ENCODE measurements at regions not wholly inside any gene's neighbourhood (a gene's known extent, or its start where the extent isn't known, plus 50 kb on each side); places are given as distances from the start of the nearest gene placed in this dataset.

DNA sequence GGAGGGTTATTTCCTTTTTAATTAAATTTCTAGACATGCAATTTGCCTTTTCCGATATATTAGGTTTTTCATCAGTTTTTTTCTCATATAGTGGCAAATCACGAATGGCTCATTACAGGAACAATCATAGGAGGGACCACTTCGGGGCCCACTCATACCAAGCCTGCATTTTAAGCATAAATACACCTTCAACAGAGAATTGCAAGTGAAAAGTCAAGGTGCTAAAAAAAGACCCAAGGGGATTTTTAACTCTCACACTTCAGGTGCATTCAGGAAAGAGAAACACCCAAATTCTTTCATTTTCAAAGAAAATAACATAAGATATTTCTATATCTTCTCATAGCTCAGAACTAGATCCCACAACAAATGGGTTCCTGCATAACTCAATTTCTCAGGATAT is 979.6 kb upstream of the NR2F2 start:
- no peak for DNase-seq

DNA sequence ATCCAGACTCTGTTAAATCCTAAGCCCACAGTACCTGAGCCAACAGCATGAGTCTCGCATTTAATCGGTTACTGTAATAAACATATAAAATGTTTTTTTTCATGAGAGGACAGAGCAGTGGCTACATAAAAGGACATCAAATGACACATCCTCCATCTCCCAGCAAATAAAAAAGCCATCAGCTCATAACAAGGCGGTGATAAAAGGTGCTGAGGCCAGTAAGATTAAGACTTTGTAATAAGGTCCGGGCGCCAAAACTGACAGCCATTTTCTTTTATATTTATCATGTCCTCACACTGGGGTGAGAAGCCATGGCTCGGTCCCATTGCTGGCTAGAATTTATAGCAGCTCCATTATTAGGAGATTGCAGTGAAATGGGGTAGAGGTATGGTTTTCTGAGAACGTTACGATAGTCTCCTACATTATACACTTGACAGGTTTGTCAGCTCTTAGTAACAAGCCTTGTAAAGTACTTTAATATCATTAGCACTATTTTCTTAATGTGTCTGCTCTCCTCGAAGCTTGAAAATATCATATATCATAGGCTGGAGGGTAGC is 977.8 kb upstream of the NR2F2 start:
- DNase-seq: no peak

DNA sequence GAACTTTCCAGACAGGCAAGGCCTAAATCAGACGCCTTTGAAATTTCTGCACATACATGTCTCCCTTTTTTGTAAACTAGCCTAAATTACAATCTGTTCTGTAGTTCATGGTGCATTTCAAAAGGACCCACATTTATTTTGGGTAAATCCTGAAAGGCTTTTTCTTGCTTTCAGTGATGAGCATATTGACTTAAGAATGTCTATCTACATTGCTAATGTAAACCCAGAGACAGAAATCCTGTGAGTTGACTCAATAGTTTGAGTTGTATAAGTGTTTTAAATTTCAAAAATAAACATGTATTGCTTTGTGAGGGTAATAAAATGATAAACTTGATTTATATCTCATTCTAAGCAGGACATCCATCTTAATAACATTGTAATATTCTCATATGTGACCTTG is 977.0 kb upstream of the NR2F2 start:
- no peak for DNase-seq

GRCh38 chr15:95359966-95360365 is 970.5 kb upstream of the NR2F2 start:
- DNase-seq: no peak

DNA sequence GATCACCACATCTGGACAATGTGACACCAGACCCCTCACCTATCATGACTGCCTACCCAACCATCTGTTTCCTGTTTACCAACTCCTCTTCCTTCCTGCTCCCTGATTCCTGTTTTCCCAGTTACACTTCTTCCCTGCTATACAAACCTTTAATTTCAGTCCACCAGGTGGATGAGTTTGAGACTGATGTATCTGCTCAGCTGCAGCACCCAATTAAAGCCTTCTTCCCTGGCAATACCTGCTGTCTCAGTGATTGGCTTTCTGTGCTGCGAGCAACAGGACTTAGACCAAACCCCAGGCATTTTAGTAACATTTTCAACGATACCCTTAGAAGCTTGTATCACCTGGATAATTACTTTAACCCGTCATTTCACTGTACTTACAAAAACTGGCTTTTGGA is 968.2 kb upstream of the NR2F2 start:
- DNase-seq: no peak

DNA sequence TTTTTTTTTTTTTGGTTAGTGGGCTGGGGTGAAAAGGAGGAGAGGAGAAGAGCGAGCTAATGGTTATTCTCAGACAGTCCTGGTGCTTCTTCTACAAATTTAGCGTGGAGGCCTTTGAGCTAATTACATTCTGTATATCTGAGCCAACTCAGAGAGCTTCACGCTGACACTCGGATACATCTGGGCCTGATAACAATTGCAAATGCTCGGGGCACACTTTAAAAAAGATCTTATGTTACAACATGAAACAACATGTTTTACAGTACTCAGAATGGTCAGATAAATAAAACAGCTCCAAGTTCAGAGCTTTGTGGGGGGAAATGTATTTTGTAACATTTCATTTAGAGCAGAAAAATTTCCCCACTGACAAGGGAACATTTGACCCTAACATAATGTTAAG is 966.9 kb upstream of the NR2F2 start:
- no peak for DNase-seq

DNA sequence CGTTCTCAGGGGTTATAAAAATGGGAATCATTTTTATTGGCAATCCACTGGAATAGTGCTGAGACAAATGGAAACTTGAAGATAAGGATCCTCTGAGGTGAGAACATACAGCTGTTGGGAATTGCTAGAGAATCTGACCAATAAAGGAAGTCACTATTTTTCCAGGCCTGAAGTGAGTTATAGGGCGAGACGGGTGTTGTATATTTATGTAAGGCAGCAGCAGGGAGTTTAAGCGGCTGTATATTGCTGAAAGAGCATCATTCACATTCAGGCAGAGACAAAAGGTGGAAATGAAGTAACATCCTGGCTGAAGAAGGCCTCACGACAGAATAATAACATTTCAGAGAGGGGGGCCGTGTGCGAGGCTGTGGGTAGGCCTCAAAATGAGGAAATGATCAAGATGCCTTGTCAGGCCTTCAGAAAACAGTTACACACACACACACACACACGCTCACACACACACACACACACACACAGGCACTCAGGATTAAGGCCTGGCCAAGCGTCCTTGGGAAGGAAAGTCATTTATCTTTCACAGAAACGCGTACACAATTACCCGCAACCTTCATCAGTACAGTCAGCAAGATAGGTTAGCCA is 964.9 kb upstream of the NR2F2 start:
- no peak for DNase-seq

DNA sequence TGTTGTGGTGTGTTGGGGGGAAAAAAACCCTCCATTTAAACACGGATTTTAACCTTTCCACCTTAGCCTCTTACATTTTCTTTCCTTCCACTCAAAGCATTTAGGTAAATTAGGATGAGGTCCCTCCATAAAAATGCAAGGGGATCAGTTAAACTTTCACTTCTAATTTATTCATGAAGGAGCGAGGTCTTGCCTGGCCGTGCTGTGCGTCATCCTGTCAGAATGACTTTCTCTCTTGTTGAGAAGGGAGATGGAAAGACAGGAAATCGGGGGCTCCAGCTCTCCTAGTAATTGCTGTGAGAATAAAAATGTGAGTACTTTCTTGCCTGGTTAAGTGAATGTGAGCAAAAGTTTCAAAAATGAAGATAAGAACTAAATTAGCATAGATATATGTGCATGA is 962.3 kb upstream of the NR2F2 start:
- DNase-seq: no peak

DNA sequence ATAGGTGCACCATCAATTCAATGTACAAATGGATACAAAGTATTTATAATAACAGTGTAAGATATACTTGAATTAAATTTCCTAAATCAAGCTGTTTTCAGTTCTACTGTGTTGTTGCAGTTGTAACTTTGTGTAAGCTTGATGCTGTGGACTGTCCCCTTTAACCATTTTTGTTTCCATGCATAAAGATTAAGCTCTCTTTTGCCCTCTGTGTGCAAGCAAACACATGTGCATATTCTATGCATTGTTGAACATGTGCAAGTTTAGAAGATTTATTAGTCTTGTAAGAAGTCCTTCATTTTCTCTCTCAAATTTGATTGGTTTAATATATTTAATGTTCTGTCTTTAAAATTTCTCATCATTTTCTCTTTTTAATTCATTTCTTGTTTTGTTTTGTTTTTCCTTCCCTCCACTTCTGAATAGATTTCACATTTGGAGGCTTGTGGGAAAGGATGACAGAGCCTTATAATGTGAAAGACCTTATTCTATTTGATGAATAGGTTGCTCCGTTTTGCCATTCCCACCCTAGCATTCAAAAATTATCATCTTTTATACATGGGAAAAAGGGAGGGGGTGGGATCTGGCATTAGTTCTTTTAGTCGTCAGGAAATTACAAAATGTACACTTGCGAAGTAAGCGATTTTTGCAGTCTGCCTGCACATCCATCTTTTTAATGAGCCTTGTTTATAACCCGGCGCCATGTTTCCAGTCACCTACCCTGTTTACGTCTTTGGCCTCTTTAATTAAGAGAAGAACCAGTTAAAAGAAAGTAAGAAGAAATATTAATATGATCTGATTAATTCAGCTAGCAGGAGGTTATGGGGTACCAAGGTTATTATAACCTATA is 961.5 kb upstream of the NR2F2 start:
- no peak for DNase-seq

- no peak for DNase-seq
Measured at GRCh38 chr15:95370291-95370690, 960.2 kb upstream of the NR2F2 start.

GRCh38 chr15:95371664-95372063 is 958.8 kb upstream of the NR2F2 start:
- DNase-seq: no peak

GRCh38 chr15:95375281-95375680 is 955.2 kb upstream of the NR2F2 start:
- no peak for DNase-seq

- no peak for DNase-seq
Measured at GRCh38 chr15:95377258-95377852, 953.1 kb upstream of the NR2F2 start.

- no peak for DNase-seq
Measured at GRCh38 chr15:95394186-95395067, 936.1 kb upstream of the NR2F2 start.

DNA sequence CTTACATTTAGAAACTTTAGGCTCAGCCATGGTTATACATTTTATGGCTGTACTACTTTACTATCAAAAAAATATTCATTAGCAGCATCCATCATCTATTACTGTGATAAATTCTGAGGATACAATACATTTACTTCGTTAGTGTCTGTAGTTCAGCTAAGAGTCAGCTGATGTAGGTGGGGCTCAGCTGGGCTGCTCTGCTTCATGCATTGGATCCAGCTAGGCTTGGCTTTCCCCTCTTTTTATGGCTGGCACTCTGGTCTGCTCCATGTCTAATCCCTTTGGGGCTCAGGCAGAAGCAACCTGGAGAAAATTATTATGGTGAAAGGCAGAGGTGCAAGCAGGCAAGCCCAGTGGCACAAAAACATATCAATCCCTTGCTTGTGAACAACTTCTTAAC is 930.1 kb upstream of the NR2F2 start:
- no peak for DNase-seq

GRCh38 chr15:95401587-95401986 is 928.9 kb upstream of the NR2F2 start:
- DNase-seq: no peak

DNA sequence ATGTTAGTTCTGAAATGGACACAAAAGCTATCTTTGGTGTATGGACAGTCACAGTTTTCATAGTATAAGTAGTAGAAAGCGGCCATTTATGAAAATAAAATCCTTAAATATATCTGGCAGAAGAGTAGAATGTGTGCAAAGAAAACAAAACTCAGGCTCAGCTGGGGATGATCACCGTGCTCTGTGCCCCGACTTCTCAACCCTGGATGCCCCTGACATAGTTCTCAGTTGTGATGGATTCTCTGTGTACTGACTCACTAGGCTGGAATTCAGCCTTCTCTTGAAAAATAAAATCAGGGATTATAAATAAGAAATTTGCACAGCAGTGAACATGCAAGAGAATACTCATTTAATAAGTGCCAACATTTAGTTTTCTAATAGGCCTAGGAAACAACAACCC is 925.1 kb upstream of the NR2F2 start:
- DNase-seq: no peak

GRCh38 chr15:95407534-95407933 is 923.0 kb upstream of the NR2F2 start:
- no peak for DNase-seq

- no peak for DNase-seq
Measured at GRCh38 chr15:95409211-95409610, 921.3 kb upstream of the NR2F2 start.

GRCh38 chr15:95409626-95410310 is 920.7 kb upstream of the NR2F2 start:
- DNase-seq: no peak

DNA sequence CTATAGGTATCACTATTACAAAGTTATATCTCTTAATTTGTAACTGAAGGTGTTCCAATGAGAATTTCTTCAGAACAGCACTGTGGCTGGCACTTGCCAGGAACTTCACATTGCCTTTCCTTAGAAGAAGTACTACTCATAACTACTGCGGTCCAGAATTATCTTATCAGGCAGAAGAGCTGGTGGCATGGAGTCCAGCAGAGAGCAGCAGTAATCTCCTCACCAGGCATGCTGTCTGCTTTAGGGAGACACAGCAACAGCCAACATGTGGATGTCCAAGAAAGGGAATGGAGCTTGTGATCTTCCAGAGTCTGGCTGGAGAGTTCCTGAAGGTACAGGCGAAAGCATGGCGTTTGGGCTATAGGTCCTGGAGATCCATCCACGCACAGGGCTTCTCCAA is 919.7 kb upstream of the NR2F2 start:
- DNase-seq: no peak

- DNase-seq: no peak
Measured at GRCh38 chr15:95416576-95416975, 913.9 kb upstream of the NR2F2 start.
